GM12878 (cell line): ENCODE measurements at regions not wholly inside any gene's neighbourhood (a gene's known extent, or its start where the extent isn't known, plus 50 kb on each side); places are given as distances from the start of the nearest gene placed in this dataset.

Source experiments
- ATAC-seq: fragments of 200-7000 bp; cut with Tn5 transposase; 3 replicates; pipeline ENCODE4 v1.9.1; 2020; ENCODE audit warnings: mild to moderate bottlenecking, moderate library complexity
- BruUV-seq: library from RNA; stranded (reverse); fragments of 400-500 nt; replicated peaks from 2 replicates; lab custom pipeline; 2021; lab: Mats Ljungman, UMichigan
- CTCF ChIA-PET: fragments of 300-600 bp; sonication (Branson Sonifier 250); formaldehyde crosslinking; extraction: SDS; loops from one replicate; lab custom pipeline; 2021; ENCODE audit warnings: inconsistent platforms; lab: Yijun Ruan, JAX
- POLR2A ChIA-PET: fragments of 350-600 bp; formaldehyde crosslinking; extraction: SDS; loops from one replicate; lab custom pipeline; 2021; ENCODE audit warnings: inconsistent platforms; lab: Charles Lee
- RAD21 ChIA-PET: fragments of 300-600 bp; sonication (Branson Sonifier 250); formaldehyde crosslinking; loops from one replicate; lab custom pipeline; 2023; ENCODE audit warnings: antibody characterized with exemption; ENCODE audit not compliant: unreplicated experiment; lab: Charles Lee
- SMC1A ChIA-PET: fragments of 300-600 bp; sonication (Branson Sonifier 250); formaldehyde crosslinking; loops from one replicate; lab custom pipeline; 2023; ENCODE audit not compliant: unreplicated experiment, uncharacterized antibody; lab: Charles Lee
- DNase-seq: peaks from one replicate; pipeline ENCODE4 v3.0.0-alpha.2; 2011; ENCODE audit warnings: low read depth, low spot score
- FAIRE-seq: peaks from 3 replicates; lab custom pipeline; 2011; peaks lifted over from hg19 to GRCh38; lab: Jason Lieb, UNC
- H2AFZ ChIP-seq: 2 replicates; pipeline ENCODE4 v1.6.0; 2011; ENCODE audit warnings: low read depth, low read length, control low read depth; ENCODE audit not compliant: control insufficient read depth
- H3K27ac ChIP-seq: 2 replicates; pipeline ENCODE4 v1.5.1; 2011; ENCODE audit warnings: control low read depth; ENCODE audit not compliant: control insufficient read depth, insufficient read depth
- H3K27me3 ChIP-seq, 2 experiments: replicated peaks in 1 of 2; 2 replicates each; pipeline versions ENCODE4 v1.6.0 to v1.6.1; 2011; ENCODE audit warnings: low read length in 1 of 2; ENCODE audit not compliant: control insufficient read depth in 2 of 2, insufficient read depth in 2 of 2
- H3K36me3 ChIP-seq, 2 experiments: 2 replicates each; pipeline ENCODE4 v1.5.1; 2011; ENCODE audit warnings: low read length in 1 of 2; ENCODE audit not compliant: control insufficient read depth in 2 of 2, insufficient read depth in 2 of 2
- H3K4me1 ChIP-seq: 2 replicates; pipeline ENCODE4 v1.6.1; 2011; ENCODE audit warnings: mild to moderate bottlenecking, low read length, moderate library complexity, mixed read lengths; ENCODE audit not compliant: control insufficient read depth, insufficient read depth
- H3K4me2 ChIP-seq: 2 replicates; pipeline ENCODE4 v1.6.0; 2011; ENCODE audit warnings: control low read depth; ENCODE audit not compliant: control insufficient read depth, insufficient read depth
- H3K4me3 ChIP-seq: fragments of 200-600 bp; sonication (generic); 2 replicates; pipeline ENCODE4 v1.5.1; 2016
- H3K79me2 ChIP-seq: 2 replicates; pipeline ENCODE4 v1.6.0; 2011; ENCODE audit warnings: low read length; ENCODE audit not compliant: control insufficient read depth, insufficient read depth
- H3K9ac ChIP-seq: 2 replicates; pipeline ENCODE4 v1.8.0; 2011; ENCODE audit warnings: low read length, control low read depth, mixed read lengths; ENCODE audit not compliant: control insufficient read depth, insufficient read depth
- H3K9me3 ChIP-seq: replicated peaks from 3 replicates; pipeline ENCODE4 v1.5.1; 2011; ENCODE audit warnings: mild to moderate bottlenecking, low read length; ENCODE audit not compliant: control insufficient read depth, insufficient read depth
- H4K20me1 ChIP-seq: 2 replicates; pipeline ENCODE4 v1.6.0; 2011; ENCODE audit not compliant: control insufficient read depth, insufficient read depth
- BMI1 ChIP-seq: fragments of 450-650 bp; IDR thresholded peaks from 2 replicates; pipeline ENCODE4 v1.6.1; 2016; ENCODE audit warnings: mild to moderate bottlenecking, moderate library complexity, borderline replicate concordance
- CBX5 ChIP-seq: sonication (generic); IDR thresholded peaks from 2 replicates; pipeline ENCODE4 v1.6.1; 2016; ENCODE audit warnings: low read depth, moderate library complexity, mild to moderate bottlenecking, inconsistent platforms
- DPF2 ChIP-seq: fragments of 450-650 bp; IDR thresholded peaks from 2 replicates; pipeline ENCODE4 v1.6.1; 2017; ENCODE audit warnings: mild to moderate bottlenecking
- EED ChIP-seq: sonication (generic); IDR thresholded peaks from 2 replicates; pipeline ENCODE4 v1.6.1; 2016; ENCODE audit warnings: antibody characterized with exemption, low read depth
- ETV6 ChIP-seq, 2 experiments: fragments of 450-650 bp in 1 of 2; IDR thresholded peaks in 1 of 2; conservative IDR thresholded peaks in 1 of 2; 2 replicates each; pipeline ENCODE4 v1.6.1; 2014; ENCODE audit warnings: antibody characterized with exemption in 1 of 2, borderline replicate concordance in 1 of 2, low read depth in 1 of 2, mild to moderate bottlenecking in 1 of 2, moderate library complexity in 1 of 2
- GATAD2B ChIP-seq: fragments of 450-650 bp; conservative IDR thresholded peaks from 2 replicates; pipeline ENCODE4 v1.6.1; 2017; ENCODE audit warnings: low read depth, mild to moderate bottlenecking, moderate library complexity
- IKZF2 ChIP-seq, 2 experiments: fragments of 450-650 bp; IDR thresholded peaks; 2 replicates each; pipeline ENCODE4 v1.6.1; 2017; ENCODE audit warnings: mild to moderate bottlenecking in 2 of 2, moderate library complexity in 2 of 2
- MEF2A ChIP-seq: IDR thresholded peaks from 2 replicates; pipeline ENCODE4 v1.6.1; 2011; ENCODE audit warnings: low read depth, mild to moderate bottlenecking, low read length, moderate library complexity; ENCODE audit not compliant: insufficient read depth
- MTA2 ChIP-seq: fragments of 450-650 bp; IDR thresholded peaks from 2 replicates; pipeline ENCODE4 v1.6.1; 2016; ENCODE audit warnings: low read depth, mild to moderate bottlenecking, moderate library complexity
- PAX5 ChIP-seq: IDR thresholded peaks from 2 replicates; pipeline ENCODE4 v1.6.1; 2011; ENCODE audit warnings: low read depth, low read length, borderline replicate concordance
- RELA ChIP-seq: fragments of 450-650 bp; IDR thresholded peaks from 2 replicates; pipeline ENCODE4 v1.8.0; 2014; ENCODE audit warnings: borderline replicate concordance; ENCODE audit not compliant: partially characterized antibody
- RUNX3 ChIP-seq: IDR thresholded peaks from 2 replicates; pipeline ENCODE4 v1.6.1; 2012; ENCODE audit warnings: low read length, inconsistent platforms
- SMAD5 ChIP-seq: IDR thresholded peaks from 2 replicates; pipeline ENCODE4 v1.6.1; 2016; ENCODE audit warnings: antibody characterized with exemption, low read depth
- TCF12 ChIP-seq: IDR thresholded peaks from 2 replicates; pipeline ENCODE4 v1.6.1; 2011; ENCODE audit warnings: low read depth, mild to moderate bottlenecking, low read length
- TCF3 ChIP-seq: IDR thresholded peaks from 2 replicates; pipeline ENCODE4 v1.6.1; 2012; ENCODE audit warnings: low read depth, mild to moderate bottlenecking, low read length, borderline replicate concordance; ENCODE audit not compliant: insufficient read depth
- whole genome bisulfite sequencing: methylation state at CpG from one replicate; pipeline ENCODE4 v1.1.6; 2016; ENCODE audit warnings: low lambda C conversion rate; ENCODE audit not compliant: insufficient replicate concordance, insufficient coverage; ENCODE audit errors: missing lambda C conversion rate; 5-methylcytosine and 5-hydroxymethylcytosine counted together
- in situ Hi-C: fragments of 300-500 bp; cut with MboI; formaldehyde crosslinking; loops from 9 replicates; pipeline ENCODE4 v1.14.3; 2018; ENCODE audit warnings: mixed read lengths
- intact Hi-C: fragments of 100-400 bp; cut with micrococcal nuclease; formaldehyde crosslinking; loops from one replicate; pipeline ENCODE4 v1.14.2; 2022; ENCODE audit not compliant: unreplicated experiment
- TF ChIP-seq, protein P1 (sequence below): IDR thresholded peaks from 2 replicates; pipeline ENCODE4 v1.6.1; 2011; ENCODE audit warnings: borderline replicate concordance, low read depth, mild to moderate bottlenecking, moderate library complexity, low read length; ENCODE audit not compliant: insufficient read depth, poor library complexity, severe bottlenecking
- TF ChIP-seq, protein P2 (sequence below): fragments of 450-650 bp; IDR thresholded peaks from 2 replicates; pipeline ENCODE4 v1.6.1; 2018; ENCODE audit warnings: mild to moderate bottlenecking, low read depth, moderate library complexity; ENCODE audit not compliant: partially characterized antibody
- TF ChIP-seq, protein P3 (sequence below): fragments of 450-650 bp; IDR thresholded peaks from 2 replicates; pipeline ENCODE4 v1.6.1; 2017; ENCODE audit warnings: low read depth, mild to moderate bottlenecking, moderate library complexity

DNA sequence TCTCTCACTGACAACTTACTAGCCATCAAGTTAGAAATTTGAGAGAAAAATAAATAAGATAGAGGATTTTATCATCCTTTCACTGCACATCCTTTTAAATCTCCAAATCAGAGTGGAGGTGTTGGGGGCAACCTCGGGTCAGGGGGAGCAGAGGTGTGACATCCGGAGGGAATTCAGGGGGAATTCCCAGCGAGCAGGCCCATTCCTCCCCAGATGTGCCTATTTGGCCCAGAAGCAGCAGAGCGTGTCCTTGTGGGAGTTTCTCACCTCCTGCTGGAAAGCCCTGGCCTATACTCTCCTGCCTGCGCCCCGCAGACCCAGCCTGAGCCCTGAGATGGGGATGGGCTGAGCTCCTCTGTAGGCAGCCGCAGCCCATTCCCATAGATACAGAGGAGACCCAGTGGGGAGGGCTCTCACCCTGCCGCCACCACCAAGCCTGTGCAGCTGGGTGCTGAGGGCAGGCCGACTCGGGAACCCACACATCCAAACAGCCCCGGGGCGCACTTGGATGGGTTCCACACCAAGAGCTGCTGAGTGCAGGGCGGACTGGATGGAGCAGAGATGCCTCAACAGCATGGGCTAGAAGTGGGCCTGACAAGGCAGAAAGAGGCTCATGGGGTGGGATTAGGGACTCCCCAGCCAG, 124.5 kb downstream of the CXCL12 start:
- DNase-seq: peak; percentile 46
- FAIRE-seq: no peak
- peak overlapping the region; percentile 34 for H3K4me2 ChIP-seq
- no peak overlapping the region for H2AFZ ChIP-seq
- H3K4me1 ChIP-seq: peaks cover 56% of the 10 kb centered on the region
- ChIA-PET CTCF (interaction anchor here (1.3 kb wide), 2 partner anchors 12 to 48 kb away, joined by 3 to 4 read pairs; no protein-coding TSS in a partner anchor), POLR2A (no interaction called here), SMC1A (interaction anchor here (0.7 to 3.1 kb wide), 5 partner anchors 10 to 126 kb away, joined by 3 to 19 read pairs (median 3); no protein-coding TSS in a partner anchor), RAD21 (interaction anchor here (0.8 to 2.8 kb wide), 3 partner anchors 10 to 52 kb away, joined by 4 to 17 read pairs (median 4); no protein-coding TSS in a partner anchor)
- in situ Hi-C loops: no loop called here
- H3K9me3 ChIP-seq: no peaks in the 10 kb centered on the region; the same call in 2 of the 3 replicates
- no TSS peak for BruUV-seq
- H3K79me2 ChIP-seq: no peaks in the 10 kb centered on the region; the same call in 1 of the 2 replicates
- H3K27me3 ChIP-seq: no peaks in the 10 kb centered on the region
- WGBS: 23% methylated on average over 13 of the region's 13 CpGs
- H4K20me1 ChIP-seq: no peaks in the 10 kb centered on the region
- no peaks in the 10 kb centered on the region for H3K36me3 ChIP-seq
- H3K27ac ChIP-seq: peak overlapping the region; percentile 68
- H3K9ac ChIP-seq: no peak overlapping the region
- H3K4me3 ChIP-seq: no peak overlapping the region
- intact Hi-C loops: loop anchor here (5.0 kb wide), 1 partner anchor 127 kb away; the partner anchor contains the start of gene CXCL12
- ATAC-seq: peak; percentile 68
- TF ChIP-seq IKZF2 (IDR thresholded peaks at IDR 0.05): peak; percentile 73 to 79
- peak; percentile 83 for TF ChIP-seq EED
- TF ChIP-seq, protein P1, sequence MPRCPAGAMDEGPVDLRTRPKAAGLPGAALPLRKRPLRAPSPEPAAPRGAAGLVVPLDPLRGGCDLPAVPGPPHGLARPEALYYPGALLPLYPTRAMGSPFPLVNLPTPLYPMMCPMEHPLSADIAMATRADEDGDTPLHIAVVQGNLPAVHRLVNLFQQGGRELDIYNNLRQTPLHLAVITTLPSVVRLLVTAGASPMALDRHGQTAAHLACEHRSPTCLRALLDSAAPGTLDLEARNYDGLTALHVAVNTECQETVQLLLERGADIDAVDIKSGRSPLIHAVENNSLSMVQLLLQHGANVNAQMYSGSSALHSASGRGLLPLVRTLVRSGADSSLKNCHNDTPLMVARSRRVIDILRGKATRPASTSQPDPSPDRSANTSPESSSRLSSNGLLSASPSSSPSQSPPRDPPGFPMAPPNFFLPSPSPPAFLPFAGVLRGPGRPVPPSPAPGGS: peak; percentile 72
- no peak for TF ChIP-seq BMI1
- peak; percentile 48; the same call in 1 of the 2 replicates for TF ChIP-seq DPF2
- TF ChIP-seq TCF12: peak; percentile 73
- TF ChIP-seq RUNX3: peak; percentile 48
- no peak for TF ChIP-seq ETV6 (conservative IDR thresholded peaks at IDR 0.05 in 1 of 2, IDR thresholded peaks at IDR 0.05 in 1 of 2; ENCODE audit: borderline replicate concordance in 1 of 2, low read depth in 1 of 2)
- TF ChIP-seq GATAD2B: peak; percentile 58
- peak; percentile 92 for TF ChIP-seq RELA
- TF ChIP-seq CBX5: 0 out of 2 replicates have a peak, but pooled peaks have one; percentile 65
- TF ChIP-seq, protein P2, sequence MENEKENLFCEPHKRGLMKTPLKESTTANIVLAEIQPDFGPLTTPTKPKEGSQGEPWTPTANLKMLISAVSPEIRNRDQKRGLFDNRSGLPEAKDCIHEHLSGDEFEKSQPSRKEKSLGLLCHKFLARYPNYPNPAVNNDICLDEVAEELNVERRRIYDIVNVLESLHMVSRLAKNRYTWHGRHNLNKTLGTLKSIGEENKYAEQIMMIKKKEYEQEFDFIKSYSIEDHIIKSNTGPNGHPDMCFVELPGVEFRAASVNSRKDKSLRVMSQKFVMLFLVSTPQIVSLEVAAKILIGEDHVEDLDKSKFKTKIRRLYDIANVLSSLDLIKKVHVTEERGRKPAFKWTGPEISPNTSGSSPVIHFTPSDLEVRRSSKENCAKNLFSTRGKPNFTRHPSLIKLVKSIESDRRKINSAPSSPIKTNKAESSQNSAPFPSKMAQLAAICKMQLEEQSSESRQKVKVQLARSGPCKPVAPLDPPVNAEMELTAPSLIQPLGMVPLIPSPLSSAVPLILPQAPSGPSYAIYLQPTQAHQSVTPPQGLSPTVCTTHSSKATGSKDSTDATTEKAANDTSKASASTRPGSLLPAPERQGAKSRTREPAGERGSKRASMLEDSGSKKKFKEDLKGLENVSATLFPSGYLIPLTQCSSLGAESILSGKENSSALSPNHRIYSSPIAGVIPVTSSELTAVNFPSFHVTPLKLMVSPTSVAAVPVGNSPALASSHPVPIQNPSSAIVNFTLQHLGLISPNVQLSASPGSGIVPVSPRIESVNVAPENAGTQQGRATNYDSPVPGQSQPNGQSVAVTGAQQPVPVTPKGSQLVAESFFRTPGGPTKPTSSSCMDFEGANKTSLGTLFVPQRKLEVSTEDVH: no peak
- TF ChIP-seq, protein P3, sequence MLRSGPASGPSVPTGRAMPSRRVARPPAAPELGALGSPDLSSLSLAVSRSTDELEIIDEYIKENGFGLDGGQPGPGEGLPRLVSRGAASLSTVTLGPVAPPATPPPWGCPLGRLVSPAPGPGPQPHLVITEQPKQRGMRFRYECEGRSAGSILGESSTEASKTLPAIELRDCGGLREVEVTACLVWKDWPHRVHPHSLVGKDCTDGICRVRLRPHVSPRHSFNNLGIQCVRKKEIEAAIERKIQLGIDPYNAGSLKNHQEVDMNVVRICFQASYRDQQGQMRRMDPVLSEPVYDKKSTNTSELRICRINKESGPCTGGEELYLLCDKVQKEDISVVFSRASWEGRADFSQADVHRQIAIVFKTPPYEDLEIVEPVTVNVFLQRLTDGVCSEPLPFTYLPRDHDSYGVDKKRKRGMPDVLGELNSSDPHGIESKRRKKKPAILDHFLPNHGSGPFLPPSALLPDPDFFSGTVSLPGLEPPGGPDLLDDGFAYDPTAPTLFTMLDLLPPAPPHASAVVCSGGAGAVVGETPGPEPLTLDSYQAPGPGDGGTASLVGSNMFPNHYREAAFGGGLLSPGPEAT: peak; percentile 53; the same call in 1 of the 2 replicates
- TF ChIP-seq MTA2: no peak
- TF ChIP-seq TCF3: no peak
- TF ChIP-seq MEF2A: 0 out of 2 replicates have a peak, but pooled peaks have one; percentile 53
- no peak for TF ChIP-seq SMAD5
- peak; percentile 100 for TF ChIP-seq PAX5
